ENCODE measurements at regions not wholly inside any gene's neighbourhood (a gene's known extent, or its start where the extent isn't known, plus 50 kb on each side); places are given as distances from the start of the nearest gene placed in this dataset.
"Not testable (repeated sequence)": the region's sequence is repeated elsewhere in the genome, so short reads cannot be mapped to it uniquely, and the experiment has no call there.

- intact Hi-C loops (cut with micrococcal nuclease); H3K27ac Mint-ChIP-seq; H3K4me3 Mint-ChIP-seq (ENCODE audit: low read depth); H3K27me3 Mint-ChIP-seq (ENCODE audit: low read depth); H3K9me3 Mint-ChIP-seq; H3K4me1 Mint-ChIP-seq (ENCODE audit: low read depth); H3K36me3 Mint-ChIP-seq (ENCODE audit: low read depth); DNase-seq (ENCODE audit: low spot score): not testable (repeated sequence)
Measured at GRCh38 chr16:16448423-16448822, 69.5 kb downstream of the NPIPA7 start.

GRCh38 chr16:16449712-16450237 is 70.8 kb downstream of the NPIPA7 start:
- H3K4me3 Mint-ChIP-seq (ENCODE audit: low read depth); H3K9me3 Mint-ChIP-seq; H3K27me3 Mint-ChIP-seq (ENCODE audit: low read depth); H3K36me3 Mint-ChIP-seq (ENCODE audit: low read depth); H3K4me1 Mint-ChIP-seq (ENCODE audit: low read depth); H3K27ac Mint-ChIP-seq; intact Hi-C loops (cut with micrococcal nuclease); DNase-seq (ENCODE audit: low spot score): not testable (repeated sequence)

- intact Hi-C loops (cut with micrococcal nuclease); H3K4me3 Mint-ChIP-seq (ENCODE audit: low read depth); H3K36me3 Mint-ChIP-seq (ENCODE audit: low read depth); H3K9me3 Mint-ChIP-seq; H3K27me3 Mint-ChIP-seq (ENCODE audit: low read depth); H3K27ac Mint-ChIP-seq; H3K4me1 Mint-ChIP-seq (ENCODE audit: low read depth); DNase-seq (ENCODE audit: low spot score): not testable (repeated sequence)
Measured at GRCh38 chr16:16451721-16452410, 72.9 kb downstream of the NPIPA7 start.

GRCh38 chr16:16458579-16458978 is 79.6 kb downstream of the NPIPA7 start:
- H3K27me3 Mint-ChIP-seq (ENCODE audit: low read depth); H3K4me1 Mint-ChIP-seq (ENCODE audit: low read depth); H3K4me3 Mint-ChIP-seq (ENCODE audit: low read depth); H3K27ac Mint-ChIP-seq; H3K36me3 Mint-ChIP-seq (ENCODE audit: low read depth); H3K9me3 Mint-ChIP-seq; DNase-seq (ENCODE audit: low spot score); intact Hi-C loops (cut with micrococcal nuclease): not testable (repeated sequence)

- intact Hi-C loops (cut with micrococcal nuclease); H3K4me3 Mint-ChIP-seq (ENCODE audit: low read depth); H3K27me3 Mint-ChIP-seq (ENCODE audit: low read depth); H3K27ac Mint-ChIP-seq; H3K36me3 Mint-ChIP-seq (ENCODE audit: low read depth); H3K9me3 Mint-ChIP-seq; DNase-seq (ENCODE audit: low spot score); H3K4me1 Mint-ChIP-seq (ENCODE audit: low read depth): not testable (repeated sequence)
Measured at GRCh38 chr16:16463792-16464191, 84.9 kb downstream of the NPIPA7 start.

- DNase-seq (ENCODE audit: low spot score); H3K27me3 Mint-ChIP-seq (ENCODE audit: low read depth); H3K9me3 Mint-ChIP-seq; intact Hi-C loops (cut with micrococcal nuclease); H3K36me3 Mint-ChIP-seq (ENCODE audit: low read depth); H3K27ac Mint-ChIP-seq; H3K4me3 Mint-ChIP-seq (ENCODE audit: low read depth); H3K4me1 Mint-ChIP-seq (ENCODE audit: low read depth): not testable (repeated sequence)
Measured at GRCh38 chr16:16488919-16489318, 110.0 kb downstream of the NPIPA7 start.

- H3K4me1 Mint-ChIP-seq (ENCODE audit: low read depth); H3K27me3 Mint-ChIP-seq (ENCODE audit: low read depth); H3K27ac Mint-ChIP-seq; intact Hi-C loops (cut with micrococcal nuclease); H3K4me3 Mint-ChIP-seq (ENCODE audit: low read depth); DNase-seq (ENCODE audit: low spot score); H3K36me3 Mint-ChIP-seq (ENCODE audit: low read depth); H3K9me3 Mint-ChIP-seq: not testable (repeated sequence)
Measured at GRCh38 chr16:16489466-16489865, 110.5 kb downstream of the NPIPA7 start.

GRCh38 chr16:16494114-16494513 is 115.2 kb downstream of the NPIPA7 start:
- H3K27me3 Mint-ChIP-seq (ENCODE audit: low read depth); H3K36me3 Mint-ChIP-seq (ENCODE audit: low read depth); H3K4me3 Mint-ChIP-seq (ENCODE audit: low read depth): not testable (repeated sequence)

GRCh38 chr16:16494998-16495397 is 116.1 kb downstream of the NPIPA7 start:
- H3K9me3 Mint-ChIP-seq; DNase-seq (ENCODE audit: low spot score); H3K4me3 Mint-ChIP-seq (ENCODE audit: low read depth); intact Hi-C loops (cut with micrococcal nuclease); H3K4me1 Mint-ChIP-seq (ENCODE audit: low read depth); H3K27ac Mint-ChIP-seq; H3K36me3 Mint-ChIP-seq (ENCODE audit: low read depth); H3K27me3 Mint-ChIP-seq (ENCODE audit: low read depth): not testable (repeated sequence)

More at GRCh38 chr16:16494114-16494513, 115.2 kb downstream of the NPIPA7 start:
- intact Hi-C loops (cut with micrococcal nuclease); H3K9me3 Mint-ChIP-seq; H3K4me1 Mint-ChIP-seq (ENCODE audit: low read depth); H3K27ac Mint-ChIP-seq; DNase-seq (ENCODE audit: low spot score): not testable (repeated sequence)

- H3K9me3 Mint-ChIP-seq; H3K27me3 Mint-ChIP-seq (ENCODE audit: low read depth); H3K36me3 Mint-ChIP-seq (ENCODE audit: low read depth); H3K4me3 Mint-ChIP-seq (ENCODE audit: low read depth); intact Hi-C loops (cut with micrococcal nuclease); DNase-seq (ENCODE audit: low spot score); H3K4me1 Mint-ChIP-seq (ENCODE audit: low read depth); H3K27ac Mint-ChIP-seq: not testable (repeated sequence)
Measured at GRCh38 chr16:16499875-16500274, 120.9 kb downstream of the NPIPA7 start.

- H3K9me3 Mint-ChIP-seq; H3K4me1 Mint-ChIP-seq (ENCODE audit: low read depth); H3K36me3 Mint-ChIP-seq (ENCODE audit: low read depth); H3K4me3 Mint-ChIP-seq (ENCODE audit: low read depth); H3K27ac Mint-ChIP-seq; H3K27me3 Mint-ChIP-seq (ENCODE audit: low read depth); DNase-seq (ENCODE audit: low spot score); intact Hi-C loops (cut with micrococcal nuclease): not testable (repeated sequence)
Measured at GRCh38 chr16:16507041-16507440, 128.1 kb downstream of the NPIPA7 start.

GRCh38 chr16:16508344-16508743 is 129.4 kb downstream of the NPIPA7 start:
- H3K4me3 Mint-ChIP-seq (ENCODE audit: low read depth); H3K36me3 Mint-ChIP-seq (ENCODE audit: low read depth); DNase-seq (ENCODE audit: low spot score); H3K27me3 Mint-ChIP-seq (ENCODE audit: low read depth); intact Hi-C loops (cut with micrococcal nuclease); H3K9me3 Mint-ChIP-seq; H3K4me1 Mint-ChIP-seq (ENCODE audit: low read depth); H3K27ac Mint-ChIP-seq: not testable (repeated sequence)

GRCh38 chr16:16519395-16519794 is 140.5 kb downstream of the NPIPA7 start:
- H3K36me3 Mint-ChIP-seq (ENCODE audit: low read depth); H3K27me3 Mint-ChIP-seq (ENCODE audit: low read depth); H3K9me3 Mint-ChIP-seq; intact Hi-C loops (cut with micrococcal nuclease); H3K4me1 Mint-ChIP-seq (ENCODE audit: low read depth); DNase-seq (ENCODE audit: low spot score); H3K4me3 Mint-ChIP-seq (ENCODE audit: low read depth); H3K27ac Mint-ChIP-seq: not testable (repeated sequence)
